ENCODE measurements at regions not wholly inside any gene's neighbourhood (a gene's known extent, or its start where the extent isn't known, plus 50 kb on each side); places are given as distances from the start of the nearest gene placed in this dataset.

- no peaks in the 10 kb centered on the region for H3K4me1 ChIP-seq (ENCODE audit: control insufficient read depth, insufficient read depth, low read length)
- H3K27ac ChIP-seq (ENCODE audit: low read depth, low read length) = peak overlapping the region; percentile 18
- no peaks in the 10 kb centered on the region for H3K27me3 ChIP-seq (ENCODE audit: control insufficient read depth, insufficient read depth, low read length)
- H3K9ac ChIP-seq (ENCODE audit: low read depth, low read length) = no peak overlapping the region
- no peaks in the 10 kb centered on the region for H3K36me3 ChIP-seq (ENCODE audit: control insufficient read depth, insufficient read depth, low read length)
- H3K9me3 ChIP-seq (ENCODE audit: control insufficient read depth, insufficient read depth, low read length) = no peaks in the 10 kb centered on the region
- no peak overlapping the region for H3K4me3 ChIP-seq (ENCODE audit: low read depth, low read length)
Measured at GRCh38 chr13:44759384-44760360, 183.5 kb upstream of the TSC22D1 start.

- Histone ChIP-seq H3K9ac (ENCODE audit: low read depth, low read length) (no peak overlapping the region), H3K9me3 (ENCODE audit: control insufficient read depth, insufficient read depth, low read length) (no peaks in the 10 kb centered on the region), H3K4me1 (ENCODE audit: control insufficient read depth, insufficient read depth, low read length) (no peaks in the 10 kb centered on the region), H3K4me3 (ENCODE audit: low read depth, low read length) (no peak overlapping the region), H3K36me3 (ENCODE audit: control insufficient read depth, insufficient read depth, low read length) (no peaks in the 10 kb centered on the region), H3K27me3 (ENCODE audit: control insufficient read depth, insufficient read depth, low read length) (no peaks in the 10 kb centered on the region), H3K27ac (ENCODE audit: low read depth, low read length) (peak overlapping the region; percentile 18)
Measured at GRCh38 chr13:44758630-44759383, 182.7 kb upstream of the TSC22D1 start.

- Histone ChIP-seq H3K36me3 (ENCODE audit: control insufficient read depth, insufficient read depth, low read length) (no peaks in the 10 kb centered on the region), H3K9me3 (ENCODE audit: control insufficient read depth, insufficient read depth, low read length) (no peaks in the 10 kb centered on the region), H3K27ac (ENCODE audit: low read depth, low read length) (no peak overlapping the region), H3K27me3 (ENCODE audit: control insufficient read depth, insufficient read depth, low read length) (no peaks in the 10 kb centered on the region), H3K4me1 (ENCODE audit: control insufficient read depth, insufficient read depth, low read length) (no peaks in the 10 kb centered on the region), H3K4me3 (ENCODE audit: low read depth, low read length) (no peak overlapping the region), H3K9ac (ENCODE audit: low read depth, low read length) (no peak overlapping the region)
Measured at GRCh38 chr13:44757671-44758070, 181.5 kb upstream of the TSC22D1 start.

GRCh38 chr13:44756276-44756810 is 180.2 kb upstream of the TSC22D1 start:
- H3K27me3 ChIP-seq (ENCODE audit: control insufficient read depth, insufficient read depth, low read length) = no peaks in the 10 kb centered on the region
- H3K4me1 ChIP-seq (ENCODE audit: control insufficient read depth, insufficient read depth, low read length) = no peaks in the 10 kb centered on the region
- H3K27ac ChIP-seq (ENCODE audit: low read depth, low read length) = no peak overlapping the region
- H3K9ac ChIP-seq (ENCODE audit: low read depth, low read length) = no peak overlapping the region
- no peaks in the 10 kb centered on the region for H3K36me3 ChIP-seq (ENCODE audit: control insufficient read depth, insufficient read depth, low read length)
- no peaks in the 10 kb centered on the region for H3K9me3 ChIP-seq (ENCODE audit: control insufficient read depth, insufficient read depth, low read length)
- no peak overlapping the region for H3K4me3 ChIP-seq (ENCODE audit: low read depth, low read length)

GRCh38 chr13:44755872-44756271 is 179.7 kb upstream of the TSC22D1 start:
- H3K4me1 ChIP-seq (ENCODE audit: control insufficient read depth, insufficient read depth, low read length) = no peaks in the 10 kb centered on the region
- H3K27ac ChIP-seq (ENCODE audit: low read depth, low read length) = no peak overlapping the region
- H3K9ac ChIP-seq (ENCODE audit: low read depth, low read length) = no peak overlapping the region
- no peaks in the 10 kb centered on the region for H3K36me3 ChIP-seq (ENCODE audit: control insufficient read depth, insufficient read depth, low read length)
- no peak overlapping the region for H3K4me3 ChIP-seq (ENCODE audit: low read depth, low read length)
- H3K9me3 ChIP-seq (ENCODE audit: control insufficient read depth, insufficient read depth, low read length) = no peaks in the 10 kb centered on the region
- no peaks in the 10 kb centered on the region for H3K27me3 ChIP-seq (ENCODE audit: control insufficient read depth, insufficient read depth, low read length)

GRCh38 chr13:44752164-44752563 is 176.0 kb upstream of the TSC22D1 start:
- Histone ChIP-seq H3K9me3 (ENCODE audit: control insufficient read depth, insufficient read depth, low read length) (no peaks in the 10 kb centered on the region), H3K4me1 (ENCODE audit: control insufficient read depth, insufficient read depth, low read length) (no peaks in the 10 kb centered on the region), H3K4me3 (ENCODE audit: low read depth, low read length) (no peak overlapping the region), H3K9ac (ENCODE audit: low read depth, low read length) (no peak overlapping the region), H3K27me3 (ENCODE audit: control insufficient read depth, insufficient read depth, low read length) (no peaks in the 10 kb centered on the region), H3K27ac (ENCODE audit: low read depth, low read length) (no peak overlapping the region), H3K36me3 (ENCODE audit: control insufficient read depth, insufficient read depth, low read length) (no peaks in the 10 kb centered on the region)

GRCh38 chr13:44750630-44751029 is 174.5 kb upstream of the TSC22D1 start:
- no peaks in the 10 kb centered on the region for H3K9me3 ChIP-seq (ENCODE audit: control insufficient read depth, insufficient read depth, low read length)
- no peak overlapping the region for H3K4me3 ChIP-seq (ENCODE audit: low read depth, low read length)
- H3K4me1 ChIP-seq (ENCODE audit: control insufficient read depth, insufficient read depth, low read length) = no peaks in the 10 kb centered on the region
- H3K27ac ChIP-seq (ENCODE audit: low read depth, low read length) = no peak overlapping the region
- H3K36me3 ChIP-seq (ENCODE audit: control insufficient read depth, insufficient read depth, low read length) = no peaks in the 10 kb centered on the region
- no peaks in the 10 kb centered on the region for H3K27me3 ChIP-seq (ENCODE audit: control insufficient read depth, insufficient read depth, low read length)
- H3K9ac ChIP-seq (ENCODE audit: low read depth, low read length) = no peak overlapping the region

GRCh38 chr13:44749906-44750305 is 173.8 kb upstream of the TSC22D1 start:
- Histone ChIP-seq H3K9me3 (ENCODE audit: control insufficient read depth, insufficient read depth, low read length) (no peaks in the 10 kb centered on the region), H3K36me3 (ENCODE audit: control insufficient read depth, insufficient read depth, low read length) (no peaks in the 10 kb centered on the region), H3K9ac (ENCODE audit: low read depth, low read length) (no peak overlapping the region), H3K27ac (ENCODE audit: low read depth, low read length) (no peak overlapping the region), H3K4me1 (ENCODE audit: control insufficient read depth, insufficient read depth, low read length) (no peaks in the 10 kb centered on the region), H3K4me3 (ENCODE audit: low read depth, low read length) (no peak overlapping the region), H3K27me3 (ENCODE audit: control insufficient read depth, insufficient read depth, low read length) (no peaks in the 10 kb centered on the region)

GRCh38 chr13:44748439-44748838 is 172.3 kb upstream of the TSC22D1 start:
- Histone ChIP-seq H3K9ac (ENCODE audit: low read depth, low read length) (no peak overlapping the region), H3K27me3 (ENCODE audit: control insufficient read depth, insufficient read depth, low read length) (no peaks in the 10 kb centered on the region), H3K36me3 (ENCODE audit: control insufficient read depth, insufficient read depth, low read length) (no peaks in the 10 kb centered on the region), H3K4me1 (ENCODE audit: control insufficient read depth, insufficient read depth, low read length) (no peaks in the 10 kb centered on the region), H3K4me3 (ENCODE audit: low read depth, low read length) (no peak overlapping the region), H3K9me3 (ENCODE audit: control insufficient read depth, insufficient read depth, low read length) (no peaks in the 10 kb centered on the region), H3K27ac (ENCODE audit: low read depth, low read length) (no peak overlapping the region)

- Histone ChIP-seq H3K9ac (ENCODE audit: low read depth, low read length) (no peak overlapping the region), H3K4me3 (ENCODE audit: low read depth, low read length) (no peak overlapping the region), H3K27ac (ENCODE audit: low read depth, low read length) (no peak overlapping the region), H3K9me3 (ENCODE audit: control insufficient read depth, insufficient read depth, low read length) (no peaks in the 10 kb centered on the region), H3K27me3 (ENCODE audit: control insufficient read depth, insufficient read depth, low read length) (no peaks in the 10 kb centered on the region), H3K36me3 (ENCODE audit: control insufficient read depth, insufficient read depth, low read length) (no peaks in the 10 kb centered on the region), H3K4me1 (ENCODE audit: control insufficient read depth, insufficient read depth, low read length) (no peaks in the 10 kb centered on the region)
Measured at GRCh38 chr13:44747179-44747578, 171.0 kb upstream of the TSC22D1 start.

GRCh38 chr13:44746690-44747089 is 170.6 kb upstream of the TSC22D1 start:
- H3K4me3 ChIP-seq (ENCODE audit: low read depth, low read length) = no peak overlapping the region
- no peaks in the 10 kb centered on the region for H3K27me3 ChIP-seq (ENCODE audit: control insufficient read depth, insufficient read depth, low read length)
- H3K9ac ChIP-seq (ENCODE audit: low read depth, low read length) = no peak overlapping the region
- no peaks in the 10 kb centered on the region for H3K9me3 ChIP-seq (ENCODE audit: control insufficient read depth, insufficient read depth, low read length)
- H3K36me3 ChIP-seq (ENCODE audit: control insufficient read depth, insufficient read depth, low read length) = no peaks in the 10 kb centered on the region
- no peaks in the 10 kb centered on the region for H3K4me1 ChIP-seq (ENCODE audit: control insufficient read depth, insufficient read depth, low read length)
- H3K27ac ChIP-seq (ENCODE audit: low read depth, low read length) = no peak overlapping the region

All from HUES48 (cell line).